K562 (cell line): ENCODE measurements at regions not wholly inside any gene's neighbourhood (a gene's known extent, or its start where the extent isn't known, plus 50 kb on each side); places are given as distances from the start of the nearest gene placed in this dataset.

Experiments used
- ATAC-seq: fragments of 200-7000 bp; cut with Tn5 transposase; 3 replicates; pipeline ENCODE4 v1.9.1; 2020; ENCODE audit warnings: moderate library complexity
- BruUV-seq: library from RNA; stranded (reverse); fragments of 400-500 nt; replicated peaks from 2 replicates; lab custom pipeline; 2021; lab: Mats Ljungman, UMichigan
- CTCF ChIA-PET: fragments of 300-600 bp; formaldehyde crosslinking; extraction: SDS; loops from one replicate; lab custom pipeline; 2021; ENCODE audit warnings: low intra/inter-chr PET ratio; lab: Yijun Ruan, JAX
- POLR2A ChIA-PET: fragments of 300-600, 350-650 bp; sonication (Branson Sonifier 250); formaldehyde crosslinking; extraction: SDS; loops from one replicate; lab custom pipeline; 2021; ENCODE audit warnings: antibody characterized with exemption, inconsistent platforms; lab: Yijun Ruan, JAX
- DNase-seq, 4 experiments: peaks; one replicate each; pipeline versions ENCODE4 v3.0.0 to v3.0.0-alpha.2; 2011 to 2018; ENCODE audit warnings: low spot score in 3 of 4, mixed read lengths in 3 of 4; ENCODE audit errors: extremely low read depth in 1 of 4
- FAIRE-seq: peaks from 2 replicates; lab custom pipeline; 2011; peaks lifted over from hg19 to GRCh38; lab: Jason Lieb, UNC
- H2AFZ ChIP-seq: 2 replicates; pipeline ENCODE4 v1.6.0; 2011; ENCODE audit warnings: low read depth, low read length, control low read depth, inconsistent platforms
- H3K27ac ChIP-seq: fragments of 200-600 bp; 3 replicates; pipeline ENCODE4 v1.8.0; 2011; ENCODE audit warnings: low read depth, mild to moderate bottlenecking, control low read depth, inconsistent platforms, low read length, moderate library complexity, mixed read lengths; ENCODE audit errors: extremely low read depth
- H3K27me3 ChIP-seq, 2 experiments: fragments of 300-600 bp in 1 of 2; 2 replicates in 1 of 2; 3 replicates in 1 of 2; pipeline versions ENCODE4 v1.6.0 to v1.8.0; 2011; ENCODE audit warnings: inconsistent platforms in 2 of 2, low read length in 2 of 2, mild to moderate bottlenecking in 1 of 2, mixed read lengths in 1 of 2, moderate library complexity in 1 of 2; ENCODE audit not compliant: control insufficient read depth in 2 of 2, insufficient read depth in 2 of 2
- H3K36me3 ChIP-seq: fragments of 300-600 bp; 3 replicates; pipeline ENCODE4 v1.8.0; 2011; ENCODE audit warnings: mild to moderate bottlenecking, low read length, inconsistent platforms; ENCODE audit not compliant: control insufficient read depth, insufficient read depth
- H3K4me1 ChIP-seq, 2 experiments: fragments of 200-600 bp in 1 of 2; replicated peaks in 1 of 2; 2 replicates in 1 of 2; 3 replicates in 1 of 2; pipeline versions ENCODE4 v1.5.1 to v1.8.0; 2011; ENCODE audit warnings: inconsistent platforms in 2 of 2, low read length in 2 of 2, mild to moderate bottlenecking in 1 of 2, mixed read lengths in 1 of 2, moderate library complexity in 1 of 2; ENCODE audit not compliant: control insufficient read depth in 2 of 2, insufficient read depth in 2 of 2
- H3K4me2 ChIP-seq: 2 replicates; pipeline ENCODE4 v1.6.1; 2011; ENCODE audit warnings: low read length, control low read depth, inconsistent platforms, mixed read lengths; ENCODE audit not compliant: insufficient read depth
- H3K4me3 ChIP-seq: fragments of 200-600 bp; sonication (generic), shearing (Covaris generic); 2 replicates; pipeline ENCODE4 v1.5.1; 2016; ENCODE audit warnings: control low read depth, inconsistent platforms
- H3K79me2 ChIP-seq: fragments of 200-600 bp; 3 replicates; pipeline ENCODE4 v1.8.0; 2011; ENCODE audit warnings: low read length, inconsistent platforms; ENCODE audit not compliant: control insufficient read depth, insufficient read depth
- H3K9ac ChIP-seq, 2 experiments: 2 replicates each; pipeline versions ENCODE4 v1.6.0 to v1.6.1; 2011; ENCODE audit warnings: low read depth in 2 of 2, low read length in 2 of 2, control low read depth in 1 of 2, inconsistent platforms in 1 of 2, mild to moderate bottlenecking in 1 of 2, mixed read lengths in 1 of 2; ENCODE audit not compliant: insufficient read depth in 1 of 2
- H3K9me1 ChIP-seq: one replicate; pipeline ENCODE4 v1.6.0; 2011; ENCODE audit warnings: inconsistent platforms, mild to moderate bottlenecking, low read length, moderate library complexity; ENCODE audit not compliant: control insufficient read depth, insufficient read depth
- H3K9me3 ChIP-seq: replicated peaks from 2 replicates; pipeline ENCODE4 v1.5.1; 2011; ENCODE audit warnings: low read depth, low read length, inconsistent platforms; ENCODE audit not compliant: control insufficient read depth, insufficient read depth
- H4K20me1 ChIP-seq: replicated peaks from 2 replicates; pipeline ENCODE4 v1.6.1; 2011; ENCODE audit warnings: low read length, inconsistent platforms, mixed read lengths; ENCODE audit not compliant: control insufficient read depth, insufficient read depth
- ARID2 ChIP-seq: fragments of 450-650 bp; IDR thresholded peaks from 2 replicates; pipeline ENCODE4 v1.6.1; 2017; ENCODE audit warnings: antibody characterized with exemption, mild to moderate bottlenecking
- BHLHE40 ChIP-seq: IDR thresholded peaks from 2 replicates; pipeline ENCODE4 v1.6.1; 2011; ENCODE audit warnings: low read length, improper control_type of control experiment
- ESRRA ChIP-seq: fragments of 450-650 bp; IDR thresholded peaks from 2 replicates; pipeline ENCODE4 v1.6.1; 2014; ENCODE audit warnings: low read depth, mild to moderate bottlenecking, moderate library complexity, borderline replicate concordance
- JUND ChIP-seq, 2 experiments: IDR thresholded peaks; 2 replicates in 1 of 2; 3 replicates in 1 of 2; pipeline ENCODE4 v1.6.1; 2011; ENCODE audit warnings: borderline replicate concordance in 2 of 2, low read depth in 2 of 2, low read length in 2 of 2, improper control_type of control experiment in 1 of 2, missing biosample characterization in 1 of 2, missing genetic modification characterization in 1 of 2, missing genetic modification reagents in 1 of 2
- MEIS2 ChIP-seq: fragments of 450-650 bp; IDR thresholded peaks from 2 replicates; pipeline ENCODE4 v1.6.1; 2014; ENCODE audit warnings: mild to moderate bottlenecking; ENCODE audit not compliant: partially characterized antibody
- NEUROD1 ChIP-seq: fragments of 150-350 bp; IDR thresholded peaks from 2 replicates; pipeline ENCODE4 v1.6.1; 2014; ENCODE audit warnings: borderline replicate concordance, low read length, low read depth; ENCODE audit not compliant: partially characterized antibody
- NR2C1 ChIP-seq, 2 experiments: fragments of 450-650 bp; IDR thresholded peaks; 2 replicates each; pipeline ENCODE4 v1.6.1; 2017; ENCODE audit warnings: mild to moderate bottlenecking in 2 of 2, antibody characterized with exemption in 1 of 2, inconsistent platforms in 1 of 2, missing compliant biosample characterization in 1 of 2, missing genetic modification characterization in 1 of 2
- NR2C2 ChIP-seq, 2 experiments: fragments of 200-800 bp in 1 of 2; sonication (Bioruptor generic) in 1 of 2; sonication (generic) in 1 of 2; formaldehyde crosslinking in 1 of 2; IDR thresholded peaks; 2 replicates each; pipeline versions ENCODE4 v1.6.1 to v1.8.0; 2016 to 2022; ENCODE audit warnings: mild to moderate bottlenecking in 1 of 2, missing compliant biosample characterization in 1 of 2, missing genetic modification characterization in 1 of 2, missing genetic modification reagents in 1 of 2
- PBX2 ChIP-seq, 2 experiments: IDR thresholded peaks in 1 of 2; conservative IDR thresholded peaks in 1 of 2; 2 replicates each; pipeline ENCODE4 v1.6.1; 2016; ENCODE audit warnings: low read depth in 2 of 2, mild to moderate bottlenecking in 1 of 2, missing compliant biosample characterization in 1 of 2, missing genetic modification characterization in 1 of 2, moderate library complexity in 1 of 2
- SOX6 ChIP-seq: fragments of 450-650 bp; IDR thresholded peaks from 2 replicates; pipeline ENCODE4 v1.6.1; 2014; ENCODE audit warnings: mild to moderate bottlenecking
- TCF15 ChIP-seq: fragments of 250-450 bp; sonication (Bioruptor Pico); IDR thresholded peaks from 2 replicates; pipeline ENCODE4 v1.8.0; 2022; ENCODE audit warnings: moderate library complexity, mild to moderate bottlenecking, inconsistent platforms
- WGBS: fragments of 100-300 bp; shearing (Covaris generic); methylation state at CpG from one replicate; pipeline ENCODE4 v1.1.6; 2016; ENCODE audit warnings: low coverage, mixed read lengths; ENCODE audit not compliant: insufficient coverage; ENCODE audit errors: missing lambda C conversion rate; 5-methylcytosine and 5-hydroxymethylcytosine counted together
- in situ Hi-C: fragments of 300-500 bp; cut with MboI; formaldehyde crosslinking; loops from 4 replicates; pipeline ENCODE4 v1.15.0; 2018; ENCODE audit warnings: inconsistent platforms, mixed read lengths
- intact Hi-C: fragments of 100-400 bp; cut with micrococcal nuclease; formaldehyde crosslinking; loops from 2 replicates; pipeline ENCODE4 v1.14.2; 2022
- TF ChIP-seq, protein P1 (sequence below): fragments of 250-450 bp; sonication (Bioruptor Pico); IDR thresholded peaks from 2 replicates; pipeline ENCODE4 v1.4.0; 2020; ENCODE audit warnings: mild to moderate bottlenecking, moderate library complexity
- TF ChIP-seq, protein P2 (sequence below): IDR thresholded peaks from 2 replicates; pipeline ENCODE4 v1.6.1; 2014; ENCODE audit warnings: antibody characterized with exemption

DNA sequence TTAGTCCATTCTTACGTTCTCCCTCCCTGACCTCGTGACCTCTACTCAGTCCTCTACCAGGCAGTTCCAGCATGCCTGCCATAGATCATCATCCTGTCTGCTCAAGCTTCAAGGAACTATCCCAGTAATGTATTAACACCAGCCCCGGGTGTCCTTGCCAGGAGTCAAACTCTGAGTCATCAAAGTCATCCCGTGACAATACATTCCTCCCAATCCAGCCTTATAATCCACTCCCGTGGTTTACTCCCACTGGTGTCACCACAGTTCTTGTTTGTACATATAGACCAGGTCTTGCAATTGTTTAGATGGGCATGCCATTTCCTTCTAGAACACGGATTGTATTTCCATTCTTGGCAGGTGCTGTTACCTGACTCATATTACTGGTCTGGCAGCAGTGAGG, 68.7 kb upstream of the TAB3 start:
- no peaks in the 10 kb centered on the region for H3K27me3 ChIP-seq
- CTCF ChIA-PET, result no interaction called here
- no peak overlapping the region for H2AFZ ChIP-seq
- no peaks in the 10 kb centered on the region for H3K9me1 ChIP-seq
- H3K4me3 ChIP-seq, result no peak overlapping the region
- no peak overlapping the region for H3K27ac ChIP-seq
- H3K4me2 ChIP-seq, result no peak overlapping the region
- H3K36me3 ChIP-seq, result no peaks in the 10 kb centered on the region
- FAIRE-seq, result no peak
- WGBS, result 8% methylated on average over 5 of the region's 6 CpGs
- H4K20me1 ChIP-seq, result no peaks in the 10 kb centered on the region
- in situ Hi-C loops, result no loop called here
- ATAC-seq, result no peak
- BruUV-seq, result no TSS peak
- H3K79me2 ChIP-seq, result no peaks in the 10 kb centered on the region
- H3K4me1 ChIP-seq, result no peaks in the 10 kb centered on the region; a peak in 1 of 5 replicates
- H3K9ac ChIP-seq, result no peak overlapping the region
- POLR2A ChIA-PET, result no interaction called here
- H3K9me3 ChIP-seq, result no peaks in the 10 kb centered on the region
- intact Hi-C loops, result no loop called here
- peak in 1 of 4 experiments; percentile 6 for DNase-seq
- TF ChIP-seq, protein P1, sequence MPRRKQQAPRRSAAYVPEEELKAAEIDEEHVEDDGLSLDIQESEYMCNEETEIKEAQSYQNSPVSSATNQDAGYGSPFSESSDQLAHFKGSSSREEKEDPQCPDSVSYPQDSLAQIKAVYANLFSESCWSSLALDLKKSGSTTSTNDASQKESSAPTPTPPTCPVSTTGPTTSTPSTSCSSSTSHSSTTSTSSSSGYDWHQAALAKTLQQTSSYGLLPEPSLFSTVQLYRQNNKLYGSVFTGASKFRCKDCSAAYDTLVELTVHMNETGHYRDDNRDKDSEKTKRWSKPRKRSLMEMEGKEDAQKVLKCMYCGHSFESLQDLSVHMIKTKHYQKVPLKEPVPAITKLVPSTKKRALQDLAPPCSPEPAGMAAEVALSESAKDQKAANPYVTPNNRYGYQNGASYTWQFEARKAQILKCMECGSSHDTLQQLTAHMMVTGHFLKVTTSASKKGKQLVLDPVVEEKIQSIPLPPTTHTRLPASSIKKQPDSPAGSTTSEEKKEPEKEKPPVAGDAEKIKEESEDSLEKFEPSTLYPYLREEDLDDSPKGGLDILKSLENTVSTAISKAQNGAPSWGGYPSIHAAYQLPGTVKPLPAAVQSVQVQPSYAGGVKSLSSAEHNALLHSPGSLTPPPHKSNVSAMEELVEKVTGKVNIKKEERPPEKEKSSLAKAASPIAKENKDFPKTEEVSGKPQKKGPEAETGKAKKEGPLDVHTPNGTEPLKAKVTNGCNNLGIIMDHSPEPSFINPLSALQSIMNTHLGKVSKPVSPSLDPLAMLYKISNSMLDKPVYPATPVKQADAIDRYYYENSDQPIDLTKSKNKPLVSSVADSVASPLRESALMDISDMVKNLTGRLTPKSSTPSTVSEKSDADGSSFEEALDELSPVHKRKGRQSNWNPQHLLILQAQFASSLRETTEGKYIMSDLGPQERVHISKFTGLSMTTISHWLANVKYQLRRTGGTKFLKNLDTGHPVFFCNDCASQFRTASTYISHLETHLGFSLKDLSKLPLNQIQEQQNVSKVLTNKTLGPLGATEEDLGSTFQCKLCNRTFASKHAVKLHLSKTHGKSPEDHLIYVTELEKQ (CRISPR knock-in tag), result no peak
- TF ChIP-seq ESRRA (peak; percentile 39; the same call in 1 of the 2 replicates), BHLHE40 (0 out of 2 replicates have a peak, but pooled peaks have one; percentile 23), NEUROD1 (no peak), NR2C1 (IDR thresholded peaks at IDR 0.05) (no peak), NR2C1 (tag; IDR thresholded peaks at IDR 0.05) (peak; percentile 61; the same call in 1 of the 2 replicates), NR2C2 (CRISPR knock-in tag; IDR thresholded peaks at IDR 0.05) (no peak), NR2C2 (tag; IDR thresholded peaks at IDR 0.05) (peak; percentile 48), ARID2 (no peak), PBX2 (CRISPR knock-in tag; IDR thresholded peaks at IDR 0.05; ENCODE audit: low read depth) (no peak), PBX2 (tag; conservative IDR thresholded peaks at IDR 0.05; ENCODE audit: low read depth) (peak; percentile 76), JUND (IDR thresholded peaks at IDR 0.05; ENCODE audit: borderline replicate concordance, low read depth, low read length) (peak; percentile 64; the same call in 1 of the 2 replicates), JUND (tag; IDR thresholded peaks at IDR 0.05; ENCODE audit: borderline replicate concordance, low read depth, low read length) (peak; percentile 67; the same call in 2 of the 3 replicates), TCF15 (no peak), SOX6 (peak; percentile 82), MEIS2 (peak; percentile 61)
- TF ChIP-seq, protein P2, sequence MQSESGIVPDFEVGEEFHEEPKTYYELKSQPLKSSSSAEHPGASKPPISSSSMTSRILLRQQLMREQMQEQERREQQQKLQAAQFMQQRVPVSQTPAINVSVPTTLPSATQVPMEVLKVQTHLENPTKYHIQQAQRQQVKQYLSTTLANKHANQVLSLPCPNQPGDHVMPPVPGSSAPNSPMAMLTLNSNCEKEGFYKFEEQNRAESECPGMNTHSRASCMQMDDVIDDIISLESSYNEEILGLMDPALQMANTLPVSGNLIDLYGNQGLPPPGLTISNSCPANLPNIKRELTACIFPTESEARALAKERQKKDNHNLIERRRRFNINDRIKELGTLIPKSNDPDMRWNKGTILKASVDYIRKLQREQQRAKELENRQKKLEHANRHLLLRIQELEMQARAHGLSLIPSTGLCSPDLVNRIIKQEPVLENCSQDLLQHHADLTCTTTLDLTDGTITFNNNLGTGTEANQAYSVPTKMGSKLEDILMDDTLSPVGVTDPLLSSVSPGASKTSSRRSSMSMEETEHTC, result 0 out of 2 replicates have a peak, but pooled peaks have one; percentile 31
